ENCODE measurements at regions not wholly inside any gene's neighbourhood (a gene's known extent, or its start where the extent isn't known, plus 50 kb on each side); places are given as distances from the start of the nearest gene placed in this dataset.

GRCh38 chr1:182229921-182230491 is 161.6 kb downstream of the GLUL start:
- no peak for TF ChIP-seq CTCF (IDR thresholded peaks at IDR 0.05)
- no peak for TF ChIP-seq EP300 (IDR thresholded peaks at IDR 0.05)
- no peak for TF ChIP-seq POLR2A (IDR thresholded peaks at IDR 0.05; ENCODE audit: low read depth)

Data from esophagus muscularis mucosa (tissue), 4 donors.